ENCODE measurements at regions not wholly inside any gene's neighbourhood (a gene's known extent, or its start where the extent isn't known, plus 50 kb on each side); places are given as distances from the start of the nearest gene placed in this dataset.

GRCh38 chr17:63173903-63174302 is 207.9 kb downstream of the TANC2 start:
- Histone ChIP-seq H3K9ac (ENCODE audit: low read depth in 2 of 2, low read length in 2 of 2) (no peak overlapping the region), H3K27ac (no peak overlapping the region), H3K9me3 (no peaks in the 10 kb centered on the region), H3K4me1 (no peaks in the 10 kb centered on the region), H3K4me3 (no peak overlapping the region), H3K27me3 (no peaks in the 10 kb centered on the region), H3K36me3 (no peaks in the 10 kb centered on the region)
- no peak for TF ChIP-seq CTCF (IDR thresholded peaks at IDR 0.05)
- intact Hi-C loops (cut with DNase I): no loop called here
- DNase-seq: no peak

DNA sequence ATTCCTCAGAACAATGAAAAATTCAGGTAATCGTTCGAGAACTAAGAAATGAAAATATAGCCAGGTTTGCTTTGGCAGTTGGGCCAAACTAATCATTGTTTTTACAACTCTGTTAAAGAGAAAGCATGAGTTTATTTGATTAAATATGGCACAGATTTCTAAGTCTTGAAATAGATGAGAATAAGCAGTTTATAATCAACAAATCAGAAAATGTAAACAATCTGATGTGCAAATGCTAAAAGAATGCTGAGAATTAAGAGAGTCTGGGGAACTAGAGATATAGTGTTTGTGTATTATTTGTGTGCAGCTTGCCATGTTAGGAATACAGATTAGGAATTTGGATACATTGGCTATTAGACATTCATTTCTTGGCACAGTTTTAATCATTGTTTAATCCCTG is 212.5 kb downstream of the TANC2 start:
- no peaks in the 10 kb centered on the region for H3K36me3 ChIP-seq
- H3K27ac ChIP-seq: no peak overlapping the region
- DNase-seq: no peak
- H3K4me1 ChIP-seq: no peaks in the 10 kb centered on the region
- intact Hi-C loops (cut with DNase I): no loop called here
- no peak for TF ChIP-seq CTCF (IDR thresholded peaks at IDR 0.05)
- H3K4me3 ChIP-seq: no peak overlapping the region
- H3K27me3 ChIP-seq: no peaks in the 10 kb centered on the region
- H3K9ac ChIP-seq (ENCODE audit: low read depth in 2 of 2, low read length in 2 of 2): no peak overlapping the region
- no peaks in the 10 kb centered on the region for H3K9me3 ChIP-seq

- no peak for TF ChIP-seq CTCF (IDR thresholded peaks at IDR 0.05)
- no peak overlapping the region for H3K9ac ChIP-seq (ENCODE audit: low read depth in 2 of 2, low read length in 2 of 2)
Measured at GRCh38 chr17:63181856-63182255, 215.8 kb downstream of the TANC2 start.

GRCh38 chr17:63185420-63185819 is 219.4 kb downstream of the TANC2 start:
- Histone ChIP-seq H3K4me3 (no peak overlapping the region), H3K27me3 (no peaks in the 10 kb centered on the region), H3K27ac (no peak overlapping the region), H3K9me3 (no peaks in the 10 kb centered on the region), H3K4me1 (no peaks in the 10 kb centered on the region), H3K9ac (ENCODE audit: low read depth in 2 of 2, low read length in 2 of 2) (no peak overlapping the region), H3K36me3 (no peaks in the 10 kb centered on the region)
- no peak for TF ChIP-seq CTCF (IDR thresholded peaks at IDR 0.05)
- no peak for DNase-seq
- intact Hi-C loops (cut with DNase I): no loop called here

More at GRCh38 chr17:63181856-63182255, 215.8 kb downstream of the TANC2 start:
- Histone ChIP-seq H3K4me1 (no peaks in the 10 kb centered on the region), H3K4me3 (no peak overlapping the region), H3K9me3 (no peaks in the 10 kb centered on the region), H3K27me3 (no peaks in the 10 kb centered on the region), H3K27ac (no peak overlapping the region), H3K36me3 (no peaks in the 10 kb centered on the region)
- DNase-seq: no peak
- intact Hi-C loops (cut with DNase I): no loop called here

DNA sequence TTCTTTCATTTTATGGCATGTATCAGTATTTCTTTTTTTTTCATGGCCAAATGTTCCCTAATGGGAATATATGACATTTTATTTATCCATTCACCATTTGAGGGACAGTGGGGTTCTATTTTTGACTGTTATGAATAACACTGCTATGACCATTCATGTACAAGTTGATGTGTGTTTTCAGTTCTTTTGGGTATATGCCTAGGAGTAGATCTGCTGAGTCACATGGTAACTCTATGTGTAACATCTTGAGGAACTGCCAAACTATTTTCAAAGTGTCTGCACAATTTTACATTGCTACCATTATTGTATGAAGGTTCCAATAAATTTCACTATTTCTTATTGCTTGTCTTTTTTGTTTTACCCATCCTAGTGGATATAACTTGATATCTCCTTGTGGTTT is 223.0 kb downstream of the TANC2 start:
- Histone ChIP-seq H3K9ac (ENCODE audit: low read depth in 2 of 2, low read length in 2 of 2) (no peak overlapping the region), H3K4me3 (no peak overlapping the region), H3K36me3 (no peaks in the 10 kb centered on the region), H3K27ac (no peak overlapping the region), H3K27me3 (no peaks in the 10 kb centered on the region), H3K9me3 (no peaks in the 10 kb centered on the region), H3K4me1 (no peaks in the 10 kb centered on the region)
- intact Hi-C loops (cut with DNase I): no loop called here
- no peak for TF ChIP-seq CTCF (IDR thresholded peaks at IDR 0.05)
- DNase-seq: no peak

DNA sequence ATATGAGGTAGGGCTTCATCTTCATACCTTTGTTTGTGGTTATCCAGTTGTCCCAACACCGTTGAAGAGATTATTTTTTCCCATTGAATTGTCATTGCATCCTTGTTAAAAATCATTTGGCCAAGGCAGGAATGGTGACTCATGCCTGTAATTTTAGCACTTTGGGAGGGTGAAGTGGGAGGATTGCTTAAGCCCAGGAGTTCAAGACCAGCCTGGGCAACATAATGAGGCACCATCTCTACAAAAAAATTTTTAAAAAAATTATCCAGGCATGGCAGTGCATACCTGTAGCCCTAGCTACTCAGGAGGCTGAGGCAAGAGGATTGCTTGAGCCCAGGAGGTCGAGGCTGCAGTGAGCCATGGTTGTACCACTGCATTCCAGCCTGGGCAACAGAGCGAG is 223.9 kb downstream of the TANC2 start:
- DNase-seq: no peak
- H3K9ac ChIP-seq (ENCODE audit: low read depth in 2 of 2, low read length in 2 of 2): no peak overlapping the region
- no peak overlapping the region for H3K27ac ChIP-seq
- H3K27me3 ChIP-seq: no peaks in the 10 kb centered on the region
- no peaks in the 10 kb centered on the region for H3K9me3 ChIP-seq
- intact Hi-C loops (cut with DNase I): no loop called here
- H3K4me3 ChIP-seq: no peak overlapping the region
- H3K4me1 ChIP-seq: no peaks in the 10 kb centered on the region
- H3K36me3 ChIP-seq: no peaks in the 10 kb centered on the region
- no peak for TF ChIP-seq CTCF (IDR thresholded peaks at IDR 0.05)

Data from colonic mucosa (tissue), 4 donors.